B cell (primary cell): ENCODE measurements at regions not wholly inside any gene's neighbourhood (a gene's known extent, or its start where the extent isn't known, plus 50 kb on each side); places are given as distances from the start of the nearest gene placed in this dataset.
A peak's percentile ranks its signal among the peaks of the same experiment; 100 is the strongest.

ENCODE experiments used
- CTCF ChIP-seq: fragments of 200-600 bp; IDR thresholded peaks from one replicate; pipeline ENCODE4 v1.8.0; 2022; ENCODE audit warnings: antibody characterized with exemption, mild to moderate bottlenecking
- EZH2 ChIP-seq: IDR thresholded peaks from 2 replicates; pipeline ENCODE4 v1.6.1; 2012; ENCODE audit warnings: borderline replicate concordance, low read depth, mild to moderate bottlenecking, moderate library complexity, low read length; ENCODE audit not compliant: insufficient read depth, poor library complexity, severe bottlenecking

GRCh38 chr20:39885975-39886649 is 802.9 kb downstream of the MAFB start:
- TF ChIP-seq CTCF (peak; percentile 12), EZH2 (no peak)
